K562 (cell line): ENCODE measurements at regions not wholly inside any gene's neighbourhood (a gene's known extent, or its start where the extent isn't known, plus 50 kb on each side); places are given as distances from the start of the nearest gene placed in this dataset.

Source experiments
- MEIS2 ChIP-seq: fragments of 450-650 bp; IDR thresholded peaks from 2 replicates; pipeline ENCODE4 v1.6.1; 2014; ENCODE audit warnings: mild to moderate bottlenecking; ENCODE audit not compliant: partially characterized antibody
- MYC ChIP-seq, 2 experiments: fragments of 250-450 bp in 1 of 2; sonication (Bioruptor Pico) in 1 of 2; IDR thresholded peaks; 2 replicates each; pipeline versions ENCODE4 v1.5.1 to v1.6.1; 2012 to 2021; ENCODE audit warnings: low read depth in 2 of 2, borderline replicate concordance in 1 of 2, improper control_type of control experiment in 1 of 2, low read length in 1 of 2, mild to moderate bottlenecking in 1 of 2, moderate library complexity in 1 of 2
- PHB2 ChIP-seq: fragments of 450-650 bp; IDR thresholded peaks from 2 replicates; pipeline ENCODE4 v1.6.1; 2017; ENCODE audit warnings: low read depth
- XRCC4 ChIP-seq: IDR thresholded peaks from one replicate; pipeline ENCODE4 v1.6.1; 2011; ENCODE audit not compliant: insufficient read depth, insufficient read length; ENCODE audit errors: extremely low read depth
- TF ChIP-seq, protein P1 (sequence below), 3 experiments: IDR thresholded peaks in 2 of 3; conservative IDR thresholded peaks in 1 of 3; 2 replicates each; pipeline ENCODE4 v1.5.1; 2011 to 2012; ENCODE audit warnings: low read length in 3 of 3, mild to moderate bottlenecking in 3 of 3, control low read depth in 2 of 3, improper control_type of control experiment in 1 of 3, inconsistent platforms in 1 of 3, low read depth in 1 of 3, mixed read lengths in 1 of 3, moderate library complexity in 1 of 3; ENCODE audit not compliant: insufficient read depth in 2 of 3
- TF ChIP-seq, protein P2 (sequence below): sonication (generic); formaldehyde crosslinking; IDR thresholded peaks from 2 replicates; pipeline ENCODE4 v1.8.1; 2022; ENCODE audit warnings: missing genetic modification reagents
- TF ChIP-seq, protein P3 (sequence below): fragments of 250-450 bp; sonication (Bioruptor Pico); IDR thresholded peaks from 2 replicates; pipeline ENCODE4 v1.5.0; 2020; ENCODE audit warnings: mild to moderate bottlenecking

DNA sequence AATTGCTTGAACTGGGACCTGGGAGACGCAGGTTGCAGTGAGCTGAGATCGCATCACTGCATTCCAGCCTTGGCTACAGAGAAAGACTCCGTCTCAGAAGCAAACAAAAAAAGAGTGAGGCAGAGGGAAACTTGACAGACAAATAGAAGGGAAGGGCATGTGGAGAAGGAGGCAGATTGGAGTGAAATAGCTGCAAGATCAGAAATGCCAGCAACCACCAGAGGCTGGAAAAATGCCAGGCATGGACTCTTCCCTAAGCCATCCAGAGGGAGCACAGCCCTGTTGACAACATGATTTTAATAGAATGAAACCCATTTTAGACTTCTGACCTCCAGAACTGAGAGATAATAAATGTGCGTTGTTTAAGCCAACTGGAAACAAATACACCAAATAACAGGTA lies 447.2 kb upstream of the SPHKAP start:
- TF ChIP-seq, protein P1, sequence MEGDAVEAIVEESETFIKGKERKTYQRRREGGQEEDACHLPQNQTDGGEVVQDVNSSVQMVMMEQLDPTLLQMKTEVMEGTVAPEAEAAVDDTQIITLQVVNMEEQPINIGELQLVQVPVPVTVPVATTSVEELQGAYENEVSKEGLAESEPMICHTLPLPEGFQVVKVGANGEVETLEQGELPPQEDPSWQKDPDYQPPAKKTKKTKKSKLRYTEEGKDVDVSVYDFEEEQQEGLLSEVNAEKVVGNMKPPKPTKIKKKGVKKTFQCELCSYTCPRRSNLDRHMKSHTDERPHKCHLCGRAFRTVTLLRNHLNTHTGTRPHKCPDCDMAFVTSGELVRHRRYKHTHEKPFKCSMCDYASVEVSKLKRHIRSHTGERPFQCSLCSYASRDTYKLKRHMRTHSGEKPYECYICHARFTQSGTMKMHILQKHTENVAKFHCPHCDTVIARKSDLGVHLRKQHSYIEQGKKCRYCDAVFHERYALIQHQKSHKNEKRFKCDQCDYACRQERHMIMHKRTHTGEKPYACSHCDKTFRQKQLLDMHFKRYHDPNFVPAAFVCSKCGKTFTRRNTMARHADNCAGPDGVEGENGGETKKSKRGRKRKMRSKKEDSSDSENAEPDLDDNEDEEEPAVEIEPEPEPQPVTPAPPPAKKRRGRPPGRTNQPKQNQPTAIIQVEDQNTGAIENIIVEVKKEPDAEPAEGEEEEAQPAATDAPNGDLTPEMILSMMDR (IDR thresholded peaks at IDR 0.05 in 2 of 3, conservative IDR thresholded peaks at IDR 0.05 in 1 of 3; ENCODE audit: insufficient read depth in 2 of 3, low read depth in 1 of 3, low read length in 3 of 3): no peak
- TF ChIP-seq, protein P2, sequence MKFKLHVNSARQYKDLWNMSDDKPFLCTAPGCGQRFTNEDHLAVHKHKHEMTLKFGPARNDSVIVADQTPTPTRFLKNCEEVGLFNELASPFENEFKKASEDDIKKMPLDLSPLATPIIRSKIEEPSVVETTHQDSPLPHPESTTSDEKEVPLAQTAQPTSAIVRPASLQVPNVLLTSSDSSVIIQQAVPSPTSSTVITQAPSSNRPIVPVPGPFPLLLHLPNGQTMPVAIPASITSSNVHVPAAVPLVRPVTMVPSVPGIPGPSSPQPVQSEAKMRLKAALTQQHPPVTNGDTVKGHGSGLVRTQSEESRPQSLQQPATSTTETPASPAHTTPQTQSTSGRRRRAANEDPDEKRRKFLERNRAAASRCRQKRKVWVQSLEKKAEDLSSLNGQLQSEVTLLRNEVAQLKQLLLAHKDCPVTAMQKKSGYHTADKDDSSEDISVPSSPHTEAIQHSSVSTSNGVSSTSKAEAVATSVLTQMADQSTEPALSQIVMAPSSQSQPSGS (CRISPR knock-in tag): no peak
- TF ChIP-seq XRCC4 (no peak), MYC (IDR thresholded peaks at IDR 0.05; ENCODE audit: low read depth, low read length) (no peak), MYC (CRISPR knock-in tag; IDR thresholded peaks at IDR 0.05; ENCODE audit: borderline replicate concordance, low read depth) (no peak), MEIS2 (no peak), PHB2 (no peak)
- TF ChIP-seq, protein P3, sequence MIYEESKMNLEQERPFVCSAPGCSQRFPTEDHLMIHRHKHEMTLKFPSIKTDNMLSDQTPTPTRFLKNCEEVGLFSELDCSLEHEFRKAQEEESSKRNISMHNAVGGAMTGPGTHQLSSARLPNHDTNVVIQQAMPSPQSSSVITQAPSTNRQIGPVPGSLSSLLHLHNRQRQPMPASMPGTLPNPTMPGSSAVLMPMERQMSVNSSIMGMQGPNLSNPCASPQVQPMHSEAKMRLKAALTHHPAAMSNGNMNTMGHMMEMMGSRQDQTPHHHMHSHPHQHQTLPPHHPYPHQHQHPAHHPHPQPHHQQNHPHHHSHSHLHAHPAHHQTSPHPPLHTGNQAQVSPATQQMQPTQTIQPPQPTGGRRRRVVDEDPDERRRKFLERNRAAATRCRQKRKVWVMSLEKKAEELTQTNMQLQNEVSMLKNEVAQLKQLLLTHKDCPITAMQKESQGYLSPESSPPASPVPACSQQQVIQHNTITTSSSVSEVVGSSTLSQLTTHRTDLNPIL (CRISPR knock-in tag): no peak
